GM12873 (cell line): ENCODE measurements at regions not wholly inside any gene's neighbourhood (a gene's known extent, or its start where the extent isn't known, plus 50 kb on each side); places are given as distances from the start of the nearest gene placed in this dataset.
A peak's percentile ranks its signal among the peaks of the same experiment; 100 is the strongest.

Source experiments
- TF ChIP-seq, protein P1 (sequence below): IDR thresholded peaks from 2 replicates; pipeline ENCODE4 v1.5.1; 2012; ENCODE audit warnings: low read depth, mild to moderate bottlenecking, moderate library complexity, low read length, control low read depth; ENCODE audit not compliant: insufficient read depth; ENCODE audit errors: missing control alignments

DNA sequence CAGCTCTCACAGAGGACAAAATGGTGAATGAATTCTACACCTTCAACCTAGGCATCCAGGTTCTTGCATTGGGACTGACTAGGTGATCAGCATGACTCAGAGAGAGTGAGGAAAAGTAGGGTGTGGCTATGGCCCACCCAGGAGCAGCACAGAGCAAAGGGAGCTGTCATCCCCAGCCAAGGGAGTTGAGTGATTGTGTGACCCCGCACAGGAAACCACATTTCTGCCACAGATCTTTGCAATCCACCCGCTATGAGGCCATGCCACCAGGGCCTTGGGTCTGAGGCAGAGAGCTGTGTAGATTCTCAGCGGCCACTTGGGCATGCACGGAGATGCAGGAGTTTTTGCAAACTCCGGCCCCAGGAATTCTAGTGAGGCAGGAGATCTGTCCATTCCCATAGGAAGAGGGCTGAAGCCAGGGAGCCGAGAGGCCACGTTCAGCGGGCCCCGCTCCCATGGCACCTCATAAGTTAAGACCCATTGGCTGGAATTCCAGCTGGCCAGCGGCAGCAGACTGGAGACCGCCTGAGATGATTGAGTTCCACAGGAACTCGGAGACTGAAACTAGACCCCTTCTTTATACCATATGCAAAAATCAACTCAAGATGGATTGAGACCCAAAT is 75.9 kb downstream of the NAA11 start:
- TF ChIP-seq, protein P1, sequence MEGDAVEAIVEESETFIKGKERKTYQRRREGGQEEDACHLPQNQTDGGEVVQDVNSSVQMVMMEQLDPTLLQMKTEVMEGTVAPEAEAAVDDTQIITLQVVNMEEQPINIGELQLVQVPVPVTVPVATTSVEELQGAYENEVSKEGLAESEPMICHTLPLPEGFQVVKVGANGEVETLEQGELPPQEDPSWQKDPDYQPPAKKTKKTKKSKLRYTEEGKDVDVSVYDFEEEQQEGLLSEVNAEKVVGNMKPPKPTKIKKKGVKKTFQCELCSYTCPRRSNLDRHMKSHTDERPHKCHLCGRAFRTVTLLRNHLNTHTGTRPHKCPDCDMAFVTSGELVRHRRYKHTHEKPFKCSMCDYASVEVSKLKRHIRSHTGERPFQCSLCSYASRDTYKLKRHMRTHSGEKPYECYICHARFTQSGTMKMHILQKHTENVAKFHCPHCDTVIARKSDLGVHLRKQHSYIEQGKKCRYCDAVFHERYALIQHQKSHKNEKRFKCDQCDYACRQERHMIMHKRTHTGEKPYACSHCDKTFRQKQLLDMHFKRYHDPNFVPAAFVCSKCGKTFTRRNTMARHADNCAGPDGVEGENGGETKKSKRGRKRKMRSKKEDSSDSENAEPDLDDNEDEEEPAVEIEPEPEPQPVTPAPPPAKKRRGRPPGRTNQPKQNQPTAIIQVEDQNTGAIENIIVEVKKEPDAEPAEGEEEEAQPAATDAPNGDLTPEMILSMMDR: no peak

DNA sequence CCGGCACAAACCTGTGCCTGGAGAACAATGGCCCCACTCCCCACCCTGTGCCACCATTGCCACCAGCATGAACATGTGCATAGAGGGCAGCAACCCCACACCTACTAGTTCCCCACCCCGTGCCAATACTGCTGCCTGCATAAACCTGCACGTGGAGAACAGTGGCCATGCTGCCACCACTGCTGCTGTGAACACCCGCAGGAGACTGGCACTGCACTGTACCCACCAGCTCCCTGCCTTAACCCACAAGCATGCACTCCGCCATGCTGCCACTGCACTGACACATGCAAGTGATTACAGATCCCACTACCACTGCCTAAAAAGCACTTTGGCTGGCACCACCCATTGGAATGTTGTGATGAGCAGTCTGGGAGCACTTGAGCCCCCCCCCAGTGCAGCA is 77.3 kb downstream of the NAA11 start:
- TF ChIP-seq, protein P1: no peak

DNA sequence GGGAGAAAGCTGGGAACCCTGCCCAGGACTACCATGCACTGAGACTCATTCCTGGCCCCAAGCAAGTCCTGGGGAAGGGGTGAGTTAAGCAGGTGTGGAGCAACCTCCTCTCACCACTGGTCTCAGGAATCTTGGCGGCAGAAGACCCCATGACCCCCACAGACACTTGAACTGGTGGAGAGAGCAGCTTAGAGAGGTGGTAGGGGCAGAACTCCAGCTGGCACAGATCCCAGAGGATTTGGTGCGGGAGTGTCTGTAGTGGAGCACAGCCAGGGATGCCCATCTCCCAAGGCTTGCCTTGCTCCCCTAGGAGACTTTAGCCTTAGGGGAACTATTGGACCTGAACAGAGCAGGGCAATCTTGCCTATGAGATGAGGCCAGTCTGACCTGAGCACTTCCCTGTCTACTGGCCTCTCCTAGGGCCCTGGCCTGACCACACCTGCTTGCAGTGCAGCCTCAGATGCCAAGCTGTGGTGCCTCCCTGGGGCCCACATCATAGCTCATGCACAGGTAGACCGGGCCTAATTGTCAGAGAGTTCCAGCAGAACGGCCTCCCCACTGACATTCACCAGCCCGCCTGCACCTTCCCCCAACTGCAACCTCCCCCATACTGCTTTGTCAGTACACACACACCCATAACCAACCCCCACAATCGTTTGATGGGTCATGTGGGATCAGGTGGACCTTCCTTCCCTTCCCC is 78.0 kb downstream of the NAA11 start:
- TF ChIP-seq, protein P1: no peak

DNA sequence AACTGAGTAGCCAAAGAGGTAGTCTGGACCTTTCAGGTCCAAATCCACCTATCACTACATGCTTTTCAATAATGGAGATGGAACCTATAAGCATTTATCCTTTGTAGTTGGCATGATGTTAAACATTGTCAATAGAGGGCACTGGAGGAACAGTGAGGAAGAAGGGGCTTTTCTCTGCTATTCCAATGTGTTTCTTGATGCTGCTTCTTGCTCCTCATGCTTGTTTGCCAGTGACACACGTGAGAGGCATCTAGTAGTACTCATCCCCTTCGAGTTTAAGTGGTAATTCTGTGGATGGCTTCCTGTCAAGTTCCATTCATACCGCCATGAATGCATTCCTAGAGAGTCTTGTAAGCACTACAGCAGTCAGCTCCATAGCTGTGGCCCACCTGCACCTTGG is 84.0 kb downstream of the NAA11 start:
- TF ChIP-seq, protein P1: peak; percentile 34

DNA sequence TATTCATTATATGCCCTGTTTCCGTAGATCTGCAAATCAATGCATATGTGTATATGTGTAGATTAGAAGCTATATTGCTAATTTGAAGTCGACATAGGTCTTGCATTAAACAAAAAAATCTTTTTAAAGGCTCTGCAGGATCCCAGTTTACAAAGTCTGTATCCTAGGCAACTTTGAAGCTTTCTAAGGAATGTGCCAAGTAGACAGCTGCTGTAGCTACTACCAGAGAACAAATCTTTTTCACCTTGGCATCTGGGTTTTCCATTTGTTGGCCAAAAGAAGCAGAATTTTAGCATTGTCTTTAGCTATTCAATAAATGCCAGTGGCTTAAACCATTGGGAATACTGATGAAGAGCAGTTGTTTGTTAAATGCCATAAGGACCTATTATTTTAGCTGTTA is 88.0 kb downstream of the NAA11 start:
- TF ChIP-seq, protein P1: no peak

DNA sequence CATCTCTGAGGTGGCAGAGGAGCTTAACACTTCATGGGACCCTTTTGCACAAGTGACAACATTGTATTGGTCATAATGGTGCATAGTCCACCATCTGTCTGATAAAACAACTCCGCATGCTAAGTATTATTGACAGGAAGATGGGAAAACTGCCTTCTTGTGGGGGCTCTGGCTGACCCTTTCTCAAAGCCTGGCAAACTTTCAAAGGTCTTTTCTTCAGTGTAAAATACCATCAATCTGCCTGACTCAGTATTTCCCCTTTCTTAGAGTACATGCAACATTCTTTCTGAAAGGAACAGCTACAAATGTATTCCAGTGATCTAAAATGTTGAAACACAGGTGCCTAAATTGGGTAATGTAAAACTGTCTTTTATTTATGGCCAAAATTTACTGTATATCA is 89.1 kb downstream of the NAA11 start:
- TF ChIP-seq, protein P1: no peak

DNA sequence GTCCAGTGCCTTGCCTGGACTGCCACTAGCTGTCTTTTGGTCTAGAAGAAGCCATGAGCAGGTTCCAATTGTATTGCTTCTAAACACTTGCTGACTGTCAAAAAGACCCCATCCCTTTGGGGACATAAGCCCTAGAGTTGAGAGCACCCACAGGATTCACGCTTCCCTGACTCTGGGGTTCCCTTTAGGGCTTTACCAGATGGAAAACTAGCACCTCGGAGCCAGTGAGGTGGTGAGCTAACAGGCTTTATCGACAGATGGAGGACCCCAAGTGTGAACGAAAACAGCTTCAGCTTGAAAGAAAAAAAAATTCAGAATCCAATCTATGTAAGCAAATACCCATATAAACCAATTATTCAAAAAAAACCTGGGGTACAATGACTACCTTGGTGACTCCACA is 90.8 kb downstream of the NAA11 start:
- TF ChIP-seq, protein P1: no peak
